Muscle layer of colon (tissue), 2 donors: ENCODE measurements at regions not wholly inside any gene's neighbourhood (a gene's known extent, or its start where the extent isn't known, plus 50 kb on each side); places are given as distances from the start of the nearest gene placed in this dataset.

Source experiments
- H3K27ac ChIP-seq: one replicate; pipeline ENCODE4 v1.7.0; 2013; ENCODE audit warnings: low read depth, mild to moderate bottlenecking, low read length, moderate library complexity
- H3K27me3 ChIP-seq, 2 donors: one replicate each; pipeline ENCODE4 v1.7.0; 2013; ENCODE audit warnings: low read length in 2 of 2, mild to moderate bottlenecking in 2 of 2; ENCODE audit not compliant: insufficient read depth in 2 of 2, control insufficient read depth in 1 of 2
- H3K36me3 ChIP-seq: one replicate; pipeline ENCODE4 v1.7.0; 2013; ENCODE audit warnings: mild to moderate bottlenecking, low read length; ENCODE audit not compliant: insufficient read depth
- H3K4me1 ChIP-seq: one replicate; pipeline ENCODE4 v1.7.0; 2013; ENCODE audit warnings: mild to moderate bottlenecking, low read length; ENCODE audit not compliant: insufficient read depth
- H3K4me3 ChIP-seq, 2 donors: one replicate each; pipeline ENCODE4 v1.7.0; 2013; ENCODE audit warnings: low read length in 2 of 2, low read depth in 1 of 2, mild to moderate bottlenecking in 1 of 2, moderate library complexity in 1 of 2
- H3K9ac ChIP-seq: one replicate; pipeline ENCODE4 v1.7.0; 2013; ENCODE audit warnings: low read length
- H3K9me3 ChIP-seq: one replicate; pipeline ENCODE4 v1.7.0; 2013; ENCODE audit warnings: mild to moderate bottlenecking, low read length
- donor health status: abdominal sarcoma.
- donor health status: Adenocarcinoma of cecum.

DNA sequence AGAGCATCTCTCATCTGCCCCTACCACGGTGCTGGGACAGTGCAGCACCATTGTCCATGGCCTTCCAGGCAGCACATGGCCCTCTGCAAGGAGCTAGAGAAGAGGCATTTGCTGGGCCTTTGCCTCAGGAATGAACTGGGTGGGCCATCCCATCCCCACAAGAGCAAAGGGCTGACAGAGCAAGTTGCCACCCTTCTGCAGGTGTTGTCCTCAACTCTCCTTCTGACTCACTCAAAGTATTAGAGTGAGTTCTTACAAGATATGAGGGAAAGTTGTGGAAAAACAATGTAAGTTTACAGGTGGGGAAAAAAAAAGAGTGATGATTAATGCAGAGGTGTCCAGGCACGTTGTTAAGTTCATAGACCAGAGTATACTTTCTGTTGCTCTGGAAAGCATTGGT lies 261.2 kb downstream of the SKIDA1 start:
- no peaks in the 10 kb centered on the region for H3K27me3 ChIP-seq
- no peak overlapping the region for H3K9ac ChIP-seq
- no peaks in the 10 kb centered on the region for H3K9me3 ChIP-seq
- no peaks in the 10 kb centered on the region for H3K36me3 ChIP-seq
- no peak overlapping the region for H3K27ac ChIP-seq
- H3K4me1 ChIP-seq: no peaks in the 10 kb centered on the region
- no peak overlapping the region for H3K4me3 ChIP-seq

DNA sequence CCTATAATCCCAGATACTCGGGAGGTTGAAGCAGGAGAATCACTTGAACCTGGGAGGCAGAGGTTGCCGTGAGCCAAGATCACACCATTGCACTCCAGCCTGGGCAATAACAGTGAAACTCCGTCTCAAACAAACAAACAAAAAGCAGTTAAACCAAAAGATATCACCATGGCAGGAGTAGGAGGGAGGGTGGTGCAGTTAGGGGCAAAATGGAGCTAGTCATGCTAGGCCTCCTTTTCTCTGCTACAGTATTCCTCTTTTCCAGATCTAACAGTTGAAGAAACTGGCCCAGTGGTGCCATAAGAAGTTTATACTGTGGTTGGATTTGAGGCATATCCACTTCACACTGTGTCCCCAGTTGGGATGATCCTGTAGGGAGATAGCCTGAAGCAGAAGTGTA lies 261.6 kb downstream of the SKIDA1 start:
- Histone ChIP-seq H3K4me1 (no peaks in the 10 kb centered on the region), H3K9ac (no peak overlapping the region)

DNA sequence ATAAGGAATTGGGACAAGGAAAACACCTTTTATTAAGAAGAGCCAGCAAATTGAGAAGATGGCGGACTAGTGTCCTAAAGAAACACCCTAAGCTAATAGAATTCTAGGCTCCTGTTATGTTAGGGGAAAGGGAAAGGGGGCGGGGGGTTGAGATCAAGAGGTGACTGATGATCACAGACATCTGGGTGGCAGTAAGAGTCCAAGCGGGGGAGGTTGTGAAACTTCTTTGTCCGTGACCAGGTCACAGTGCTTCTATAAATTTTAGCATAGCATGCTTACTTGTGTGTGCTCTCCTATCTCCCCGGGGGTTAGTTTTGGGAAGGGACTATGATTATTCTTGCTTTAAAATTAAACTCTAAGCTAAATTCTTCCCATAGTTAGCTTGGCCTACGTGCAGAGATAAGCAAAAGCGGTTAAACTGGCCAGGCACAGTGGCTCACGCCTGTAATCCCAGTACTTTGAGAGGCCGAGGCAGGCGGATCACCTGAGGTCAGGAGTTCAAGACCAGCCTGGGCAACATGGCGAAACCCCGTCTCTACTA lies 262.1 kb downstream of the SKIDA1 start:
- Histone ChIP-seq H3K36me3 (no peaks in the 10 kb centered on the region), H3K4me3 (no peak overlapping the region), H3K9ac (no peak overlapping the region), H3K4me1 (no peaks in the 10 kb centered on the region), H3K9me3 (no peaks in the 10 kb centered on the region), H3K27ac (no peak overlapping the region), H3K27me3 (no peaks in the 10 kb centered on the region)

More for the DNA sequence above, 261.6 kb downstream of the SKIDA1 start:
- Histone ChIP-seq H3K9me3 (no peaks in the 10 kb centered on the region), H3K27ac (no peak overlapping the region), H3K27me3 (no peaks in the 10 kb centered on the region), H3K4me3 (no peak overlapping the region), H3K36me3 (no peaks in the 10 kb centered on the region)

DNA sequence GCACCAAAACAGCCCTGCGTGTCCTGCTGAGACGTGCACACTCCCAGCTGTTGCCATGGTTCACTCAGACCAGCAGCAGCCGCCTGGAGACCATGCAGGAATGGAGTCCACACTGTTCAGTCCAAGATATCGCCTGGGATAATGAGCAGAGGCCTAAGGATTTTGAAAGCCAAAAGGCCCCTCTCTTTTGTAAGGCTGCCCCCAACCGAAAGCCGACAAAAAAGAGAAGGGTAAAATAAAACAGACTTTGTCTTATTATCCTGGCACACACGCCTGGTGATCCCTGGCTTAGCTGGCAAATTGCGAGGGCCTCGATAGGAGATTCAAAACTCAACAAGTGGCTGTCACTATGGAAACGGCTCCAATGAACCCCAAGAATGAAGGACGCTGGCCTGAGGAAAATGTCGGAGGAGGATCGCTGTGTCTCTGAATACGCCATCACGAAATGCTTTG lies 263.6 kb downstream of the SKIDA1 start:
- H3K4me3 ChIP-seq: no peak overlapping the region
- H3K9me3 ChIP-seq: no peaks in the 10 kb centered on the region
- H3K27ac ChIP-seq: no peak overlapping the region
- H3K27me3 ChIP-seq: no peaks in the 10 kb centered on the region
- H3K4me1 ChIP-seq: no peaks in the 10 kb centered on the region
- no peak overlapping the region for H3K9ac ChIP-seq
- H3K36me3 ChIP-seq: no peaks in the 10 kb centered on the region

DNA sequence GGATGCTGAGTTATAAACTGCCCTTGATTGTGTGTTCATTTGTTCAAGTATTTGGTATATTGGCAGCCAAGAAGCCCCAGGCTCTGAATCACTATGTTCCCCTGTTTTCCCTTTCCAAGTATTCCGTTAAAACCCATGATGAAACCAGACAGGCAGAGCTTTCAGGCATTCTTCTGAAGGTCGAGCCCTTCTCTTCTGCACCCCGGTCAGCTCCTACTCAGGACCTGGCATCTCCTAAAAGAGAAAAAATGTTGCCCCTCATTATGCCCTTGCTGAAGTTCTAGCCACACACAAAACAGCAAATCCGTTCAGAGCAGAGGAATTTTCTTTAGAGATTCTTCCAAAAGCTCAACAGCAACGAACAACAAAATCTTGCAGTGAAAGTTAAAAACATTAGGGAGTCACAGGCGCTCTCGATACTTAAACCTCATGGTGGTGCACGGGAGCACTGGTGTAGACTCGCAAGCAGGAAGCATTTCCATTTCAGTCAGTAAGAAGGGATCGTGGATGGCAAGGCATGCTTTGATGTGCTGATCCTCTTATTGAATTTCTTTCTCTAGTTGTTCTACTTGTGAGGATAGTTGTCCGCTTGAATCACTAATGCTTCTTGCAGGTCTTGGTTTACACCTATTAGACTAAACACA lies 264.9 kb downstream of the SKIDA1 start:
- Histone ChIP-seq H3K4me3 (no peak overlapping the region), H3K27ac (no peak overlapping the region), H3K36me3 (no peaks in the 10 kb centered on the region), H3K4me1 (no peaks in the 10 kb centered on the region), H3K9ac (no peak overlapping the region), H3K9me3 (no peaks in the 10 kb centered on the region), H3K27me3 (no peaks in the 10 kb centered on the region)

DNA sequence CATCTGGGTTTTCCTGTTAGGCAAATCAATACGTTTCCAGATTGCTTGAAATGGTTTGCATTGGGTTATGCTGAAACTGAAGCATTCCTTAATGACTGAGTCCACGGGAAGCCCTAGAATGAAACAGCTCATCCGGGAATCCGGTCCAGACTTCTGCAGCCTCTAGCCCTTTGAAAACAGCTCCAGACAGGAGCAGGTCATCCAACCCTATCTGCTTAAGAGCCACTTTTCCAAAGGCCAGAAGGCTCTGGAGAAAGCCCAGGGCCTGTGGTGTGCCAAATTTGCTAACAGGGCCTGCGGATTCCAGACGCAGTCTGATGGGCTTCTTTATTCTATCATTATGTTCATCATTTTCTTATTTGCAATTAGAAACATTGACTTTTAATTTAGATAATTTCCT lies 265.4 kb downstream of the SKIDA1 start:
- Histone ChIP-seq H3K9me3 (no peaks in the 10 kb centered on the region), H3K9ac (no peak overlapping the region), H3K4me1 (no peaks in the 10 kb centered on the region), H3K27me3 (no peaks in the 10 kb centered on the region), H3K4me3 (no peak overlapping the region), H3K36me3 (no peaks in the 10 kb centered on the region), H3K27ac (no peak overlapping the region)

DNA sequence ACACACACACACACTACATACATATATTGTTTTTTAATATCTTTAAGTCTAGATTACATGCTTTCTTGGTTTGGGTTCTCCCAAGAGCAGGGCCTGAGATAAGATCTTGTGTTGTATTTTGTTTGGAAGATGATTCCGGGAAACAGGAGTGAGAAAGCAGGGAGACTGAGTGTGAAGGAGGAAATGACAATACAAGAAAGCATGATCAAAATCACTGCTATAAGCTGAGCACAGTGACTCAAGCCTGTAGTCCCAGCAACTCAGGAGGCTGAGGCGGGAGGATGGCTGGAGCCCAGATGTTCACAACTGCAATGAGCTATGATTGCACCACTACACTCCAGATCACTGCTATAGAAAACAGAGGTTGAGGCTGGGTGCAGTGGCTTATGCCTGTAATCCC lies 267.6 kb downstream of the SKIDA1 start:
- H3K9me3 ChIP-seq: no peaks in the 10 kb centered on the region
- H3K4me1 ChIP-seq: no peaks in the 10 kb centered on the region
- H3K27me3 ChIP-seq: no peaks in the 10 kb centered on the region
- no peak overlapping the region for H3K27ac ChIP-seq
- no peak overlapping the region for H3K9ac ChIP-seq
- no peaks in the 10 kb centered on the region for H3K36me3 ChIP-seq
- no peak overlapping the region for H3K4me3 ChIP-seq

DNA sequence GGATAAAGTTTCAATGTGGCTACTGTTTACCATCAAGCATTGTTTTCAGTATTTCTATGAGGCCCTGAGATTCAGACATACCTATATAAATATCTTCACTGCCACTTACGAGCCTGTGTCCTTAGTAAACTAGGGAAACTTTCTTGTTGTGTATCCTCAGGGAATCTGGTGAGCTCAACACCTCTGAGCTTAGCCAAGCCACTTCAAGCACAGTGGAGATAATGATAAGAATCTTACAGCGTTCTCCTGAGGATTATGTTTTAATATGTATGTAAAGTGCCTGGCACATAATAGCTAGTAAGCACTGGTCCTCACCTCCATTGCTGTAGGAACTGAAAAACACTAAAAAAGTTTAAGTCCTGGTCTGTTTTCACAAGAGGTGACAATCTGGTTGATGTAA lies 268.3 kb downstream of the SKIDA1 start:
- H3K36me3 ChIP-seq: no peaks in the 10 kb centered on the region
- H3K9ac ChIP-seq: no peak overlapping the region
- H3K27ac ChIP-seq: no peak overlapping the region
- no peaks in the 10 kb centered on the region for H3K27me3 ChIP-seq
- H3K9me3 ChIP-seq: no peaks in the 10 kb centered on the region
- no peak overlapping the region for H3K4me3 ChIP-seq
- no peaks in the 10 kb centered on the region for H3K4me1 ChIP-seq

DNA sequence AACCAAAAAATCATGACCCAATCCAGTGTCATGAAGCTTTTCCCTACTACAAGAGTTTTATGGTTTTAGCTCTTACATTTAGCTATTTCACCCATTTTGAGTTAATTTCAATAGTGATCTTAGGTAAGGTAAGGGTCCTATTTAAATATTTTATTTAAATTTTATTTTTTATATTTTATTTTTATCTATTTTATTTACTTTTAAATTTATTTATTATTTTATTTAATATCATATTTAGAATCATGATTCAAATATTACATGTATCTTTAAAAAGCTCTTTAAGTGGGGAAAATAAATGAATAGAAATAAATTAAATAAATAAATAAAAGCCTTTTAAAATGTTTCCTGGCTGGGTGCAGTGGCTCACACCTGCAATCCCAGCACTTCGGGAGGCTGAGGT lies 276.0 kb downstream of the SKIDA1 start:
- H3K36me3 ChIP-seq: no peaks in the 10 kb centered on the region
- no peak overlapping the region for H3K27ac ChIP-seq
- H3K4me3 ChIP-seq: no peak overlapping the region
- no peaks in the 10 kb centered on the region for H3K4me1 ChIP-seq
- no peaks in the 10 kb centered on the region for H3K9me3 ChIP-seq
- H3K27me3 ChIP-seq: no peaks in the 10 kb centered on the region
- no peak overlapping the region for H3K9ac ChIP-seq

DNA sequence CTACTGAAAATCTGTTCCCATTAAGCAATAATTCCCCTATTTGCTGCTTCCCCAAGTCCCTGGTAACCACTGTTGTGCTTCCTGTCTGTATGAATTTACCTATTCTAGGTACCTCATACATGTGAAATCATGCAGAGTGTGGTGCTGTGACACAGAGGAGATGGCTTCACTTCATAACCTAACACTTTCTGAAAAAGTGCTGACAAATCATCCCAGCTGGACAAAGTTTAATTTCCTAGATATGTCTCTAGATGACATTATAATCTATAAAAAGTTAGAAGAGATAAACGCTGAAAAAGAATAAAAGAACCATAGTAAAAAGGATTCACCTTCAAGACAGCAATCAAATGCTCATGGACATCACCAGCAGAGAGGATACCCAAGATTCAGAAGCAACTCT lies 277.9 kb downstream of the SKIDA1 start:
- H3K4me1 ChIP-seq: no peaks in the 10 kb centered on the region
- no peaks in the 10 kb centered on the region for H3K27me3 ChIP-seq
- H3K4me3 ChIP-seq: no peak overlapping the region
- H3K27ac ChIP-seq: no peak overlapping the region
- H3K36me3 ChIP-seq: no peaks in the 10 kb centered on the region
- H3K9ac ChIP-seq: no peak overlapping the region
- H3K9me3 ChIP-seq: no peaks in the 10 kb centered on the region

DNA sequence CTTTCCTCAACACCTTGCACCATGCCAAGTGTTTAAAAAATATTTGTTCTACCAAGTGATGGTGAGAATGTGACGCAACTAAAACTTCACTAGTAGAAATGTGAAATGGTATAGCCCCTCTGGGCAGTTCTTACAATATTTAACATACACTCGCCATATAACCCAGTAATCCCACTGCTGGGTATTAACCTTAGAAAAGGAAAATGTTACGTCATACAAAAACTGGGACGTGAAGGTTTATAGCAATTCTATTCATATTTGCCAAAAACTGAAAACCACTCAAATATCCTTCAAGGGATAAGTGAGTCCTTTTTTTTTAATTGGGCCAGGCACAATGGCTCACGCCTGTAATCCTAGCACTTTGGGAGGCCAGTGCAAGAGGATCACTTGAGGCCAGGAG lies 279.3 kb downstream of the SKIDA1 start:
- Histone ChIP-seq H3K36me3 (no peaks in the 10 kb centered on the region), H3K27ac (no peak overlapping the region), H3K9ac (no peak overlapping the region), H3K4me3 (no peak overlapping the region), H3K4me1 (no peaks in the 10 kb centered on the region), H3K9me3 (no peaks in the 10 kb centered on the region), H3K27me3 (no peaks in the 10 kb centered on the region)

DNA sequence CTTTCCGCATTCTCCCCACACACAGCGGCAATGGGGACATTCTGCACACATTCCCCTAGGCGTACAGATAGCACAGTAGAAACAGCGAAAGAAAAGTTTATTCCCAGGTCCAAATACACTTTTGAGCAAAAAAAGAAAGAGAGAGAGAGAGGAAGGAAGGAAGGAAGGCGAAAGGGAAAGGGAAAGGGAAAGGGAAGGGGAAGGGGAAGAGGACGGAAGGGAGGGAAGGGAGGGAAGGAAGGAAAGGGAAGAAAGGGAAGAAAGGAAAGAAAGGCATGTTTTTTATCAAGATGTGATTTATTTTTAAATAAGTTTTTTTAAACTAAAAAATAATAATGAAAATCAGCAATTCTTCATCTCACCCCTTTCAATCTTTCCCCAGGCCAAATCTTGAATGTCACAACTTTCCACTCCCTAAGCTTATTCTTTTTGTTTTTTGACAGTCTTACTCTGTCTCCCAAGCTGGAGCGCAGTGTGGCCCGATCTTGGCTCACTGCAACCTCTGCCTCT lies 281.7 kb downstream of the SKIDA1 start:
- Histone ChIP-seq H3K4me1 (no peaks in the 10 kb centered on the region), H3K4me3 (no peak overlapping the region), H3K9ac (no peak overlapping the region), H3K27ac (no peak overlapping the region), H3K36me3 (no peaks in the 10 kb centered on the region), H3K9me3 (no peaks in the 10 kb centered on the region), H3K27me3 (no peaks in the 10 kb centered on the region)
